NCI-H2029 (cell line): ENCODE measurements at regions not wholly inside any gene's neighbourhood (a gene's known extent, or its start where the extent isn't known, plus 50 kb on each side); places are given as distances from the start of the nearest gene placed in this dataset.

Source experiments
- DNase-seq: peaks from one replicate; lab custom pipeline; 2025; lab: John Stamatoyannopoulos, UW

GRCh38 chr19:30128211-30128610, 186.2 kb downstream of the URI1 start:
- no peak for DNase-seq

- DNase-seq = no peak
Measured at GRCh38 chr19:30130356-30131122, 188.5 kb downstream of the URI1 start.

- no peak for DNase-seq
Measured at GRCh38 chr19:30131246-30131645, 189.2 kb downstream of the URI1 start.

GRCh38 chr19:30131722-30132291, 189.8 kb downstream of the URI1 start:
- DNase-seq = no peak

GRCh38 chr19:30132343-30133075, 190.5 kb downstream of the URI1 start:
- no peak for DNase-seq

GRCh38 chr19:30133803-30134202, 191.8 kb downstream of the URI1 start:
- DNase-seq = no peak

GRCh38 chr19:30135093-30135757, 193.2 kb downstream of the URI1 start:
- no peak for DNase-seq

- no peak for DNase-seq
Measured at GRCh38 chr19:30135797-30136196, 193.8 kb downstream of the URI1 start.

- no peak for DNase-seq
Measured at GRCh38 chr19:30136611-30137195, 194.7 kb downstream of the URI1 start.

- no peak for DNase-seq
Measured at GRCh38 chr19:30137747-30138146, 195.7 kb downstream of the URI1 start.

GRCh38 chr19:30144242-30144758, 202.3 kb downstream of the URI1 start:
- DNase-seq = peak; percentile 29

GRCh38 chr19:30144802-30145201, 202.8 kb downstream of the URI1 start:
- DNase-seq = no peak

- DNase-seq = no peak
Measured at GRCh38 chr19:30145467-30145866, 203.4 kb downstream of the URI1 start.

- no peak for DNase-seq
Measured at GRCh38 chr19:30146346-30146745, 204.3 kb downstream of the URI1 start.

GRCh38 chr19:30148039-30148790, 206.2 kb downstream of the URI1 start:
- DNase-seq = peak; percentile 60

GRCh38 chr19:30148803-30149202, 206.8 kb downstream of the URI1 start:
- DNase-seq = no peak

GRCh38 chr19:30149300-30149699, 207.3 kb downstream of the URI1 start:
- peak; percentile 4 for DNase-seq

GRCh38 chr19:30150626-30151025, 208.6 kb downstream of the URI1 start:
- no peak for DNase-seq

- DNase-seq = no peak
Measured at GRCh38 chr19:30151081-30151480, 209.0 kb downstream of the URI1 start.

- DNase-seq = no peak
Measured at GRCh38 chr19:30152510-30153291, 210.7 kb downstream of the URI1 start.
